Peyer's patch (tissue), 4 donors: ENCODE measurements at regions not wholly inside any gene's neighbourhood (a gene's known extent, or its start where the extent isn't known, plus 50 kb on each side); places are given as distances from the start of the nearest gene placed in this dataset.

Experiments
- DNase-seq, 3 donors: peaks; one replicate each; pipeline ENCODE4 v3.0.0-alpha.2; 2017 to 2019
- H3K27ac ChIP-seq, 4 donors: fragments of 200-600 bp; sonication (generic); one replicate each; pipeline ENCODE4 v1.5.1; 2016 to 2019
- H3K27me3 ChIP-seq, 2 donors: fragments of 200-600 bp; sonication (generic); one replicate each; pipeline ENCODE4 v1.5.1; 2019
- H3K36me3 ChIP-seq, 3 donors: fragments of 200-600 bp; sonication (generic); one replicate each; pipeline ENCODE4 v1.5.1; 2016 to 2019
- H3K4me1 ChIP-seq, 4 donors: fragments of 200-600 bp; sonication (generic); one replicate each; pipeline ENCODE4 v1.5.1; 2016 to 2019
- H3K4me3 ChIP-seq, 4 donors: fragments of 200-600 bp; sonication (generic); 1 replicate in 3 of 4; 2 replicates in 1 of 4; pipeline ENCODE4 v1.5.1; 2016 to 2019; ENCODE audit warnings: mild to moderate bottlenecking in 1 of 4
- H3K9me3 ChIP-seq, 4 donors: fragments of 200-600 bp; sonication (generic); one replicate each; pipeline ENCODE4 v1.5.1; 2016 to 2019; ENCODE audit warnings: mild to moderate bottlenecking in 1 of 4
- CTCF ChIP-seq, 6 experiments: fragments of 450-650 bp in 4 of 6; fragments of 200-600 bp in 2 of 6; sonication (generic) in 1 of 6; IDR thresholded peaks; one replicate each; pipeline ENCODE4 v1.5.1; 2017 to 2019; ENCODE audit warnings: antibody characterized with exemption in 6 of 6, mild to moderate bottlenecking in 3 of 6, moderate library complexity in 1 of 6
- POLR2A ChIP-seq, 2 donors: fragments of 450-650 bp; IDR thresholded peaks; one replicate each; pipeline ENCODE4 v1.5.1; 2017; ENCODE audit warnings: antibody characterized with exemption in 2 of 2, mild to moderate bottlenecking in 2 of 2, moderate library complexity in 2 of 2

- no peak for TF ChIP-seq CTCF (IDR thresholded peaks at IDR 0.05)
- no peak for TF ChIP-seq POLR2A (IDR thresholded peaks at IDR 0.05)
- H3K9me3 ChIP-seq: no peaks in the 10 kb centered on the region
- no peak overlapping the region for H3K27ac ChIP-seq
- H3K4me1 ChIP-seq: peaks cover 0 to 6% (median 0%) of the 10 kb centered on the region in 4 donors
- no peak overlapping the region for H3K4me3 ChIP-seq
- no peak for DNase-seq
- no peaks in the 10 kb centered on the region for H3K27me3 ChIP-seq
- no peaks in the 10 kb centered on the region for H3K36me3 ChIP-seq
These were observed 694.4 kb upstream of the FAM241A start for GRCh38 chr4:111450867-111451266.

GRCh38 chr4:111453216-111453615 is 692.0 kb upstream of the FAM241A start:
- TF ChIP-seq POLR2A (IDR thresholded peaks at IDR 0.05): no peak
- Histone ChIP-seq H3K4me1 (peaks cover 0 to 7% (median 0%) of the 10 kb centered on the region in 4 donors), H3K4me3 (no peak overlapping the region), H3K27ac (no peak overlapping the region), H3K27me3 (no peaks in the 10 kb centered on the region), H3K9me3 (no peaks in the 10 kb centered on the region), H3K36me3 (no peaks in the 10 kb centered on the region)
- no peak for DNase-seq

- H3K27ac ChIP-seq: no peak overlapping the region
- no peaks in the 10 kb centered on the region for H3K27me3 ChIP-seq
- no peak for TF ChIP-seq CTCF (IDR thresholded peaks at IDR 0.05)
- no peak for TF ChIP-seq POLR2A (IDR thresholded peaks at IDR 0.05)
- H3K36me3 ChIP-seq: no peaks in the 10 kb centered on the region
- peak in 2 of 3 donors; percentile 42 to 56 for DNase-seq
- peaks cover 0 to 7% (median 0%) of the 10 kb centered on the region in 4 donors for H3K4me1 ChIP-seq
- no peaks in the 10 kb centered on the region for H3K9me3 ChIP-seq
- H3K4me3 ChIP-seq: no peak overlapping the region
These were observed 690.3 kb upstream of the FAM241A start for GRCh38 chr4:111454961-111455360.

- no peak overlapping the region for H3K4me3 ChIP-seq
- H3K27me3 ChIP-seq: no peaks in the 10 kb centered on the region
- no peaks in the 10 kb centered on the region for H3K9me3 ChIP-seq
- no peaks in the 10 kb centered on the region for H3K4me1 ChIP-seq
- DNase-seq: no peak
- H3K27ac ChIP-seq: no peak overlapping the region
- TF ChIP-seq CTCF (IDR thresholded peaks at IDR 0.05) (no peak), POLR2A (IDR thresholded peaks at IDR 0.05) (no peak)
- no peaks in the 10 kb centered on the region for H3K36me3 ChIP-seq
These were observed 680.8 kb upstream of the FAM241A start for GRCh38 chr4:111464251-111465045.

GRCh38 chr4:111466811-111467604 is 678.2 kb upstream of the FAM241A start:
- no peak for DNase-seq
- Histone ChIP-seq H3K9me3 (no peaks in the 10 kb centered on the region), H3K36me3 (no peaks in the 10 kb centered on the region), H3K4me3 (no peak overlapping the region), H3K27me3 (no peaks in the 10 kb centered on the region), H3K27ac (no peak overlapping the region), H3K4me1 (no peaks in the 10 kb centered on the region)
- TF ChIP-seq CTCF (IDR thresholded peaks at IDR 0.05) (no peak), POLR2A (IDR thresholded peaks at IDR 0.05) (no peak)

- DNase-seq: peak in 2 of 3 donors; percentile 43 to 61
- no peaks in the 10 kb centered on the region for H3K36me3 ChIP-seq
- no peaks in the 10 kb centered on the region for H3K27me3 ChIP-seq
- H3K27ac ChIP-seq: no peak overlapping the region
- H3K9me3 ChIP-seq: no peaks in the 10 kb centered on the region
- H3K4me3 ChIP-seq: no peak overlapping the region
- no peaks in the 10 kb centered on the region for H3K4me1 ChIP-seq
- TF ChIP-seq CTCF (IDR thresholded peaks at IDR 0.05) (peak in 4 of 6 experiments; percentile 25 to 69 (median 66)), POLR2A (IDR thresholded peaks at IDR 0.05) (no peak)
These were observed 670.3 kb upstream of the FAM241A start for GRCh38 chr4:111475001-111475400.
